LNCaP clone FGC (cell line): ENCODE measurements at regions not wholly inside any gene's neighbourhood (a gene's known extent, or its start where the extent isn't known, plus 50 kb on each side); places are given as distances from the start of the nearest gene placed in this dataset.

Experiments
- DNase-seq: peaks from one replicate; pipeline ENCODE4 v3.0.0-alpha.2; 2011; ENCODE audit warnings: low read depth
- H3K4me3 ChIP-seq: 2 replicates; pipeline ENCODE4 v1.5.1; 2011; ENCODE audit warnings: mild to moderate bottlenecking, low read depth, low read length, control low read depth
- CTCF ChIP-seq: IDR thresholded peaks from 2 replicates; pipeline ENCODE4 v1.5.1; 2012; ENCODE audit warnings: mild to moderate bottlenecking; ENCODE audit not compliant: control insufficient read depth, insufficient read depth; ENCODE audit errors: extremely low read depth

DNA sequence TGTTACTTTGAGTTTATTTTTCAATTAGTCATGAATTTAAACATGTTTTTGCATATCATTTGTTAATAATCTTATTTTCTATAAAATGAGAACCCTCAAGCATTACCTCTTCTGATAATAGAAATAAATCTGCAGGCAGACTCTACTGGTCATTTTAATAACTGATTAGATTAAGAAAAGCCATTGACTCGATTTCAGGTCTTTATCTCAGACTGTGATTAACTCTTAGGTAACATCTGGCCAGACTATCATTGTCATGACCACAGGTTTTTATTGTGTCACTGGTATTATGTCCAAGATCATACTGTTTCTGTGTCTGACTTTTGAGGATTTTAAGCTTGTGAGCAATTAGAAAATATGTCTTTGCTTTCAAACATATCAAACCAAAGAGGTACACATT is 83.6 kb upstream of the SLC13A1 start:
- H3K4me3 ChIP-seq, result no peak overlapping the region
- TF ChIP-seq CTCF, result no peak
- no peak for DNase-seq

- H3K4me3 ChIP-seq, result no peak overlapping the region
- no peak for TF ChIP-seq CTCF
- DNase-seq, result no peak
These were observed 82.4 kb upstream of the SLC13A1 start for GRCh38 chr7:123282181-123282580.

DNA sequence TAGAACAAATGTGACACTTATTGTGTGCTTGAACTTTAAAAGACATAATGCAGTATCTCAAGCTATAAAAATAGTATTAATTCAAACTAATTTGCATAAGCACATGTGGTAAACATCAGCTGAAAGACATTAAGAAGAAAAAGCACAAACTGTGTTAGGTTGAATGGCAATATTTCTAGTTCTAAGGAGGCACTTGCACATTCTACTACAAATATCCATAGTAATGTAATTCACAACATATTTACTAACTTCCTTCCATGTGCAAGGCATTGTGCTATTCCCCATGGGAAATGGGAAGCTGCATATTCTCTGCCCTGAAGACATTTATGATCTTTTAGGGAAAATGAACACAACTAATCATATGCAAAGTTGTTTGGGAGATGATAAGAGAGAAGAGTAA is 80.2 kb upstream of the SLC13A1 start:
- TF ChIP-seq CTCF, result no peak
- no peak overlapping the region for H3K4me3 ChIP-seq

DNA sequence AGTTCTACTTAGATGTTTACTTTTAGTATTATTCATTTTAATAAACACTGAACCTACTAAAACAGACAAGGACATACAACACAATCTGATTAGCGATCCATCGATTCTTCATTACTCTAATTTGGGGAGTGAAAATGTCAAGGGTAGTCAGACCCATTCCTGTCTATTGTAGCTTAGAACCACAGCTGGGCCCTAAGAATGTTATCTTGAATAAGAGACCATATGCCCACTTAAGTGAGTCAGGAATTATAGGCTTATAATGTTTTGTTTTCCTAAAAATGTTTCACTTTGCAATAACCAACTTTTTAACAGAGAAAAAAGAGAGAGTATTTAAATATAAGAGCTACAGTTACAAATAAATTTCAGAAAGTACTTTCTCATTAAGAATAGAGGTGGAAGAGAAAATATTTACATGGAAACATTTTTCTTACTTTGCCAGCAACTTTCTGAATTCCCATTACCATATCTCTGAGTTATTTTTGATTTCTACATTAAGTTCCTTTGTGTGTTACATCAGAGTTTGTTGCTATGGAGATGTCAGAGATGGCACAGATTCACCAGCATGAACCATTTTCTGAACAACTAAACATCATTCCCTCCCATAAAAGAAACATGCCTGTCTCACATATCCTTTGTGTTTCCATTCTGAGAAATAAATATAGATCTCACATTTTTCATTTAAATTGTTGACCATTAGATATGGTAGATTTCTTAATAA is 75.4 kb upstream of the SLC13A1 start:
- TF ChIP-seq CTCF, result no peak
- no peak for DNase-seq
- H3K4me3 ChIP-seq, result no peak overlapping the region

More for the DNA sequence above, 80.2 kb upstream of the SLC13A1 start:
- no peak for DNase-seq

DNA sequence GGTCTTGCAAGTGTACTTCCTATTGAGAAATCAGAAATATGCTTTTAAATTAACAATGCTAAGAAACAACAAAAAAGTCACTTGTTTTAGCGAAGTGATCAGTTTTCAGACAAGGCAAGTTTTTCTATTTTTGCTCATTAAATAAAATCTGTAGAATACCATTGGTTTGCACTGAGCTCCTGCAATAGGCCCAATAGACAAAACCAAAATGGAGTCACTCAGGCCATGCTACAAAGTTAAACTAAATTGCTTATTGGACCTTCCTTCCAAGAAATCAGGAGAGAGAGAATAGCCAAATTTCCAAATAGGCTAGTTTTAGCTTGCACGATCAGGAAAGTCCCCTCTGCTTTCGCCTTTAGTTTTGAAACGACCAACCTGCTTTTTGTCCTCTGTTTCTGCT is 73.4 kb upstream of the SLC13A1 start:
- no peak for TF ChIP-seq CTCF
- H3K4me3 ChIP-seq, result no peak overlapping the region
- DNase-seq, result no peak

DNA sequence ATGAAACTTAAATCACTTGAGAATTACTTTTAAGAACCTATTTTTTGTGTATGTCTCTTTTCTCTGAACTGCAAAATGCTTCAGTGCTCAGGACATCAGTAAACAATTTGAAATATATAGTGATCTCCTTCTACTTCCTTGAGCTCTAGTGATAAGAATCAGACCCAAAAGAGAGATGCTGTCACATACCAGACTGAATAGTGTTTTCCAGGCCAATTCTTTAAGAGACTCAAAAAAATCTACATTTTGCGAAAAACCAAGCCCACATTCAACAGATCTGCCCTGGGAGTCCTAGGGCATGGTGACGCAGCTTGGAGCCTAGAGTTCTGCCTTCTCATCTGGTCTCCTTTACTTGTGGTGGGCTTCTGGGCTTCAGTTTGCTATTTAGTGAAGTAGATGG is 72.1 kb upstream of the SLC13A1 start:
- no peak overlapping the region for H3K4me3 ChIP-seq
- TF ChIP-seq CTCF, result no peak
- no peak for DNase-seq

DNA sequence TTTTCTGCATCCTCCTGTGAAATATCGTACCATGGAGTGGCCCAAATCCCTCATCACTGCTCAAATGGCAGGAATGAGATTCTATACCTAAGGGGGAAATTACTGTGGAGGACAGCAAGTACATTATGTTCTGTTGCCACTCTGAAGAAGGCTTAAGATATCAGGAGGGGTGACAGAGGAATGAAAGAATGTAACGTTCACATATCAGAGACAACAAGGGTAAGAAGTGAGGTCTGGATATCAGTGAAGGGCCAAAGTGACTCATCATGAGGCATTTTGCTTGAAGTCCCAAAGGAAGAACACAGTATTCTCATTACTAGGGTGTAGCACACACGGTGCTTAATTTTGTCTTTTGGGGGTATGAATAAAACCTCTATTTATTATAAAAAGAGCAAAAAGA is 71.5 kb upstream of the SLC13A1 start:
- H3K4me3 ChIP-seq, result no peak overlapping the region
- no peak for TF ChIP-seq CTCF
- DNase-seq, result no peak
